ENCODE measurements at regions not wholly inside any gene's neighbourhood (a gene's known extent, or its start where the extent isn't known, plus 50 kb on each side); places are given as distances from the start of the nearest gene placed in this dataset.

DNA sequence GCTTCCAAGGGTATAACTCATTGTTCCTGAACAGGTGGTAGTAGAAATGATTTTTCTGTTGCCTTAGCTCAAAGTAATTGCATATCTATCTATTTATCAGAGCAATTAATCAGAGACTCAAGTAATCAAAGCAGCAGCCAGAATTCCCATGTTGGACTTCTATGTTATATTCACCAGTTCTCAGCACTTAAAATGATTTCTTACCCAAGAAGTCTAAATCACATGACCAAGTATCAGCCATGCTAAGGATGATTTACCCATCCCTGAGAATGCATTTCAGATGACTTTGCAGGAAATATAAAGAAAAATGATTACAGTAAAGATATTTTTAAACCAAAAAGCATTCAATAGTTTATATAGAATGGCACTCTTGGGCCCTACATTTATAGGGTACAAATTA, 352.2 kb downstream of the NUP35 start:
- TF ChIP-seq POLR2AphosphoS5 (IDR thresholded peaks at IDR 0.05; ENCODE audit: low read depth), result no peak
- TF ChIP-seq EZH2 (IDR thresholded peaks at IDR 0.05; ENCODE audit: low read depth, unreplicated experiment), result no peak
- no peak for TF ChIP-seq CTCF (conservative IDR thresholded peaks at IDR 0.05; ENCODE audit: low read depth in 2 of 2)
- TF ChIP-seq REST (IDR thresholded peaks at IDR 0.05; ENCODE audit: unreplicated experiment), result no peak
- no peak for TF ChIP-seq CREB1 (CRISPR knock-in tag; IDR thresholded peaks at IDR 0.05; ENCODE audit: low read depth)
- no peak for TF ChIP-seq EZH2phosphoT487 (IDR thresholded peaks at IDR 0.05; ENCODE audit: unreplicated experiment)
- no peak for TF ChIP-seq JUNB (IDR thresholded peaks at IDR 0.05; ENCODE audit: unreplicated experiment)

Measured in GM23338 (cell line).